BLaER1 treated with 17β-estradiol and CSF1 and Interleukin-3, amounts not matched to agents 10 nM and 100 nM (cell line): ENCODE measurements at regions not wholly inside any gene's neighbourhood (a gene's known extent, or its start where the extent isn't known, plus 50 kb on each side); places are given as distances from the start of the nearest gene placed in this dataset.
A peak's percentile ranks its signal among the peaks of the same experiment; 100 is the strongest.
"Not testable (repeated sequence)": the region's sequence is repeated elsewhere in the genome, so short reads cannot be mapped to it uniquely, and the experiment has no call there.

Source experiments
- H3K27ac ChIP-seq, 11 experiments: shearing (Covaris generic); formaldehyde crosslinking; 2 replicates each; pipeline ENCODE4 v1.8.1; 2022
- H3K27me3 ChIP-seq, 11 experiments: shearing (Covaris generic); formaldehyde crosslinking; 2 replicates each; pipeline ENCODE4 v1.8.1; 2022
- H3K36me3 ChIP-seq, 11 experiments: shearing (Covaris generic); formaldehyde crosslinking; 2 replicates each; pipeline ENCODE4 v1.8.1; 2022
- H3K4me1 ChIP-seq, 10 experiments: shearing (Covaris generic); formaldehyde crosslinking; 2 replicates each; pipeline ENCODE4 v1.8.1; 2022
- H3K4me2 ChIP-seq, 11 experiments: shearing (Covaris generic); formaldehyde crosslinking; 2 replicates each; pipeline ENCODE4 v1.8.1; 2022
- H3K4me3 ChIP-seq, 10 experiments: shearing (Covaris generic); formaldehyde crosslinking; 2 replicates each; pipeline ENCODE4 v1.8.1; 2022
- H3K9ac ChIP-seq, 11 experiments: shearing (Covaris generic); formaldehyde crosslinking; 2 replicates each; pipeline ENCODE4 v1.8.1; 2022
- H3K9me3 ChIP-seq, 11 experiments: shearing (Covaris generic); formaldehyde crosslinking; replicated peaks in 1 of 11; 2 replicates each; pipeline ENCODE4 v1.8.1; 2022
- H4K20me1 ChIP-seq, 11 experiments: shearing (Covaris generic); formaldehyde crosslinking; 2 replicates each; pipeline ENCODE4 v1.8.1; 2022
- Cebpa-rat ChIP-seq, 11 experiments: shearing (Covaris generic); IDR thresholded peaks; 2 replicates each; pipeline ENCODE4 v1.8.1; 2022

- Histone ChIP-seq H4K20me1 (no peaks in the 10 kb centered on the region), H3K27ac (no peak overlapping the region), H3K36me3 (no peaks in the 10 kb centered on the region), H3K4me3 (no peak overlapping the region), H3K4me2 (no peak overlapping the region), H3K4me1 (no peaks in the 10 kb centered on the region), H3K9ac (no peak overlapping the region), H3K9me3 (no peaks in the 10 kb centered on the region), H3K27me3 (no peaks in the 10 kb centered on the region)
- TF ChIP-seq Cebpa-rat (IDR thresholded peaks at IDR 0.05), result no peak
Measured at GRCh38 chr12:24360461-24360860, 411.0 kb upstream of the SOX5 start.

- no peaks in the 10 kb centered on the region for H3K4me1 ChIP-seq
- no peak overlapping the region for H3K27ac ChIP-seq
- TF ChIP-seq Cebpa-rat (IDR thresholded peaks at IDR 0.05), result no peak
- H3K4me2 ChIP-seq, result no peak overlapping the region
- H3K9ac ChIP-seq, result no peak overlapping the region
- H4K20me1 ChIP-seq, result no peaks in the 10 kb centered on the region
- no peaks in the 10 kb centered on the region for H3K9me3 ChIP-seq
- no peak overlapping the region for H3K4me3 ChIP-seq
- no peaks in the 10 kb centered on the region for H3K27me3 ChIP-seq
- H3K36me3 ChIP-seq, result no peaks in the 10 kb centered on the region
Measured at GRCh38 chr12:24360057-24360456, 410.6 kb upstream of the SOX5 start.

- H4K20me1 ChIP-seq, result no peaks in the 10 kb centered on the region
- no peak overlapping the region for H3K9ac ChIP-seq
- H3K4me1 ChIP-seq, result no peaks in the 10 kb centered on the region
- TF ChIP-seq Cebpa-rat (IDR thresholded peaks at IDR 0.05), result no peak
- no peaks in the 10 kb centered on the region for H3K9me3 ChIP-seq
- H3K27ac ChIP-seq, result no peak overlapping the region
- H3K4me2 ChIP-seq, result no peak overlapping the region
- H3K27me3 ChIP-seq, result no peaks in the 10 kb centered on the region
- H3K4me3 ChIP-seq, result no peak overlapping the region
- H3K36me3 ChIP-seq, result no peaks in the 10 kb centered on the region
Measured at GRCh38 chr12:24359418-24359817, 409.9 kb upstream of the SOX5 start.

- Histone ChIP-seq H4K20me1 (no peaks in the 10 kb centered on the region), H3K27me3 (no peaks in the 10 kb centered on the region), H3K9ac (no peak overlapping the region), H3K36me3 (no peaks in the 10 kb centered on the region), H3K4me2 (no peak overlapping the region), H3K9me3 (no peaks in the 10 kb centered on the region), H3K4me3 (no peak overlapping the region), H3K4me1 (no peaks in the 10 kb centered on the region), H3K27ac (no peak overlapping the region)
- no peak for TF ChIP-seq Cebpa-rat (IDR thresholded peaks at IDR 0.05)
Measured at GRCh38 chr12:24356240-24356804, 406.9 kb upstream of the SOX5 start.

GRCh38 chr12:24352363-24352762 is 402.9 kb upstream of the SOX5 start:
- peaks cover 0 to 11% (median 6%) of the 10 kb centered on the region in 11 experiments; a peak in 6 of 22 replicates for H3K9me3 ChIP-seq
- no peaks in the 10 kb centered on the region for H3K4me1 ChIP-seq
- no peak overlapping the region for H3K4me3 ChIP-seq
- H3K27me3 ChIP-seq, result no peaks in the 10 kb centered on the region
- no peak overlapping the region for H3K4me2 ChIP-seq
- no peak for TF ChIP-seq Cebpa-rat (IDR thresholded peaks at IDR 0.05)
- H3K27ac ChIP-seq, result no peak overlapping the region
- no peaks in the 10 kb centered on the region for H3K36me3 ChIP-seq
- H4K20me1 ChIP-seq, result no peaks in the 10 kb centered on the region
- H3K9ac ChIP-seq, result no peak overlapping the region

- Histone ChIP-seq H3K9me3 (peaks cover 0 to 11% (median 6%) of the 10 kb centered on the region in 11 experiments; a peak in 6 of 22 replicates), H3K27ac (no peak overlapping the region), H3K4me3 (no peak overlapping the region), H3K4me1 (no peaks in the 10 kb centered on the region), H3K36me3 (no peaks in the 10 kb centered on the region), H3K9ac (no peak overlapping the region), H3K27me3 (no peaks in the 10 kb centered on the region), H4K20me1 (no peaks in the 10 kb centered on the region), H3K4me2 (no peak overlapping the region)
- TF ChIP-seq Cebpa-rat (IDR thresholded peaks at IDR 0.05), result no peak
Measured at GRCh38 chr12:24349051-24349799, 399.8 kb upstream of the SOX5 start.

- not testable (repeated sequence) for H3K27ac ChIP-seq, H3K4me1 ChIP-seq, H3K27me3 ChIP-seq, H4K20me1 ChIP-seq, H3K4me3 ChIP-seq, H3K36me3 ChIP-seq, H3K9ac ChIP-seq, H3K4me2 ChIP-seq
- H3K9me3 ChIP-seq, result peaks cover 0 to 11% (median 6%) of the 10 kb centered on the region in 11 experiments; a peak in 6 of 22 replicates
Measured at GRCh38 chr12:24348180-24348579, 398.7 kb upstream of the SOX5 start.

- Histone ChIP-seq H4K20me1 (no peaks in the 10 kb centered on the region), H3K36me3 (no peaks in the 10 kb centered on the region), H3K27ac (no peak overlapping the region), H3K4me3 (no peak overlapping the region), H3K4me2 (no peak overlapping the region), H3K9me3 (no peaks in the 10 kb centered on the region), H3K9ac (no peak overlapping the region), H3K4me1 (no peaks in the 10 kb centered on the region), H3K27me3 (no peaks in the 10 kb centered on the region)
- TF ChIP-seq Cebpa-rat (IDR thresholded peaks at IDR 0.05), result no peak
Measured at GRCh38 chr12:24328261-24328660, 378.8 kb upstream of the SOX5 start.

GRCh38 chr12:24325331-24325730 is 375.9 kb upstream of the SOX5 start:
- Histone ChIP-seq H3K36me3 (no peaks in the 10 kb centered on the region), H3K9ac (no peak overlapping the region), H3K4me3 (no peak overlapping the region), H3K9me3 (no peaks in the 10 kb centered on the region), H3K4me2 (no peak overlapping the region), H4K20me1 (no peaks in the 10 kb centered on the region), H3K27ac (no peak overlapping the region), H3K4me1 (no peaks in the 10 kb centered on the region), H3K27me3 (no peaks in the 10 kb centered on the region)
- no peak for TF ChIP-seq Cebpa-rat (IDR thresholded peaks at IDR 0.05)

- Histone ChIP-seq H3K27me3 (no peaks in the 10 kb centered on the region), H4K20me1 (no peaks in the 10 kb centered on the region), H3K4me1 (peaks cover 0 to 6% (median 5%) of the 10 kb centered on the region in 10 experiments; a peak in 10 of 20 replicates), H3K27ac (no peak overlapping the region), H3K36me3 (no peaks in the 10 kb centered on the region), H3K9me3 (peaks cover 0 to 9% (median 0%) of the 10 kb centered on the region in 11 experiments; a peak in 3 of 22 replicates), H3K4me2 (peak overlapping the region in 8 of 11 experiments; percentile 17 to 40 (median 30); a peak in 10 of 22 replicates), H3K9ac (no peak overlapping the region), H3K4me3 (no peak overlapping the region)
- TF ChIP-seq Cebpa-rat (IDR thresholded peaks at IDR 0.05), result no peak
Measured at GRCh38 chr12:24307716-24308335, 358.4 kb upstream of the SOX5 start.
